K562 (cell line): ENCODE measurements at regions not wholly inside any gene's neighbourhood (a gene's known extent, or its start where the extent isn't known, plus 50 kb on each side); places are given as distances from the start of the nearest gene placed in this dataset.
A peak's percentile ranks its signal among the peaks of the same experiment; 100 is the strongest.

Source experiments
- ATAC-seq: fragments of 200-7000 bp; cut with Tn5 transposase; 3 replicates; pipeline ENCODE4 v1.9.1; 2020; ENCODE audit warnings: moderate library complexity
- BruUV-seq: library from RNA; stranded (reverse); fragments of 400-500 nt; replicated peaks from 2 replicates; lab custom pipeline; 2021; lab: Mats Ljungman, UMichigan
- CTCF ChIA-PET: fragments of 300-600 bp; formaldehyde crosslinking; extraction: SDS; loops from one replicate; lab custom pipeline; 2021; ENCODE audit warnings: low intra/inter-chr PET ratio; lab: Yijun Ruan, JAX
- POLR2A ChIA-PET: fragments of 300-600, 350-650 bp; sonication (Branson Sonifier 250); formaldehyde crosslinking; extraction: SDS; loops from one replicate; lab custom pipeline; 2021; ENCODE audit warnings: antibody characterized with exemption, inconsistent platforms; lab: Yijun Ruan, JAX
- DNase-seq, 4 experiments: peaks; one replicate each; pipeline versions ENCODE4 v3.0.0 to v3.0.0-alpha.2; 2011 to 2018; ENCODE audit warnings: low spot score in 3 of 4, mixed read lengths in 3 of 4; ENCODE audit errors: extremely low read depth in 1 of 4
- FAIRE-seq: peaks from 2 replicates; lab custom pipeline; 2011; peaks lifted over from hg19 to GRCh38; lab: Jason Lieb, UNC
- H2AFZ ChIP-seq: 2 replicates; pipeline ENCODE4 v1.6.0; 2011; ENCODE audit warnings: low read depth, low read length, control low read depth, inconsistent platforms
- H3K27ac ChIP-seq: fragments of 200-600 bp; 3 replicates; pipeline ENCODE4 v1.8.0; 2011; ENCODE audit warnings: low read depth, mild to moderate bottlenecking, control low read depth, inconsistent platforms, low read length, moderate library complexity, mixed read lengths; ENCODE audit errors: extremely low read depth
- H3K27me3 ChIP-seq, 2 experiments: fragments of 300-600 bp in 1 of 2; 2 replicates in 1 of 2; 3 replicates in 1 of 2; pipeline versions ENCODE4 v1.6.0 to v1.8.0; 2011; ENCODE audit warnings: inconsistent platforms in 2 of 2, low read length in 2 of 2, mild to moderate bottlenecking in 1 of 2, mixed read lengths in 1 of 2, moderate library complexity in 1 of 2; ENCODE audit not compliant: control insufficient read depth in 2 of 2, insufficient read depth in 2 of 2
- H3K36me3 ChIP-seq: fragments of 300-600 bp; 3 replicates; pipeline ENCODE4 v1.8.0; 2011; ENCODE audit warnings: mild to moderate bottlenecking, low read length, inconsistent platforms; ENCODE audit not compliant: control insufficient read depth, insufficient read depth
- H3K4me1 ChIP-seq, 2 experiments: fragments of 200-600 bp in 1 of 2; replicated peaks in 1 of 2; 2 replicates in 1 of 2; 3 replicates in 1 of 2; pipeline versions ENCODE4 v1.5.1 to v1.8.0; 2011; ENCODE audit warnings: inconsistent platforms in 2 of 2, low read length in 2 of 2, mild to moderate bottlenecking in 1 of 2, mixed read lengths in 1 of 2, moderate library complexity in 1 of 2; ENCODE audit not compliant: control insufficient read depth in 2 of 2, insufficient read depth in 2 of 2
- H3K4me2 ChIP-seq: 2 replicates; pipeline ENCODE4 v1.6.1; 2011; ENCODE audit warnings: low read length, control low read depth, inconsistent platforms, mixed read lengths; ENCODE audit not compliant: insufficient read depth
- H3K4me3 ChIP-seq: fragments of 200-600 bp; sonication (generic), shearing (Covaris generic); 2 replicates; pipeline ENCODE4 v1.5.1; 2016; ENCODE audit warnings: control low read depth, inconsistent platforms
- H3K79me2 ChIP-seq: fragments of 200-600 bp; 3 replicates; pipeline ENCODE4 v1.8.0; 2011; ENCODE audit warnings: low read length, inconsistent platforms; ENCODE audit not compliant: control insufficient read depth, insufficient read depth
- H3K9ac ChIP-seq, 2 experiments: 2 replicates each; pipeline versions ENCODE4 v1.6.0 to v1.6.1; 2011; ENCODE audit warnings: low read depth in 2 of 2, low read length in 2 of 2, control low read depth in 1 of 2, inconsistent platforms in 1 of 2, mild to moderate bottlenecking in 1 of 2, mixed read lengths in 1 of 2; ENCODE audit not compliant: insufficient read depth in 1 of 2
- H3K9me1 ChIP-seq: one replicate; pipeline ENCODE4 v1.6.0; 2011; ENCODE audit warnings: inconsistent platforms, mild to moderate bottlenecking, low read length, moderate library complexity; ENCODE audit not compliant: control insufficient read depth, insufficient read depth
- H3K9me3 ChIP-seq: replicated peaks from 2 replicates; pipeline ENCODE4 v1.5.1; 2011; ENCODE audit warnings: low read depth, low read length, inconsistent platforms; ENCODE audit not compliant: control insufficient read depth, insufficient read depth
- H4K20me1 ChIP-seq: replicated peaks from 2 replicates; pipeline ENCODE4 v1.6.1; 2011; ENCODE audit warnings: low read length, inconsistent platforms, mixed read lengths; ENCODE audit not compliant: control insufficient read depth, insufficient read depth
- ATF1 ChIP-seq, 2 experiments: fragments of 450-650 bp in 1 of 2; IDR thresholded peaks; 2 replicates each; pipeline ENCODE4 v1.6.1; 2016; ENCODE audit warnings: missing compliant biosample characterization in 1 of 2, missing genetic modification characterization in 1 of 2
- ESRRA ChIP-seq: fragments of 450-650 bp; IDR thresholded peaks from 2 replicates; pipeline ENCODE4 v1.6.1; 2014; ENCODE audit warnings: low read depth, mild to moderate bottlenecking, moderate library complexity, borderline replicate concordance
- GABPA ChIP-seq: fragments of 200-800 bp; sonication (Bioruptor generic); conservative IDR thresholded peaks from 2 replicates; pipeline ENCODE4 v1.6.1; 2016; ENCODE audit warnings: low read depth, missing genetic modification characterization, missing compliant biosample characterization
- GTF2A2 ChIP-seq: IDR thresholded peaks from 2 replicates; pipeline ENCODE4 v1.6.1; 2016; ENCODE audit warnings: mild to moderate bottlenecking, missing genetic modification characterization, missing compliant biosample characterization
- OTX1 ChIP-seq: fragments of 450-650 bp; formaldehyde crosslinking; IDR thresholded peaks from 2 replicates; pipeline ENCODE4 v1.4.0; 2022; ENCODE audit warnings: mild to moderate bottlenecking
- SMARCA4 ChIP-seq: fragments of 450-650 bp; IDR thresholded peaks from 2 replicates; pipeline ENCODE4 v1.6.1; 2016
- SRF ChIP-seq, 2 experiments: fragments of 250-450, 450-650 bp in 1 of 2; sonication (Bioruptor Pico) in 1 of 2; sonication (generic) in 1 of 2; formaldehyde crosslinking; IDR thresholded peaks; 2 replicates each; pipeline versions ENCODE4 v1.5.0 to v1.5.1; 2020 to 2022; ENCODE audit warnings: mild to moderate bottlenecking in 1 of 2, missing genetic modification reagents in 1 of 2
- TAF7 ChIP-seq: fragments of 450-650 bp; IDR thresholded peaks from 2 replicates; pipeline ENCODE4 v1.6.1; 2016; ENCODE audit warnings: missing genetic modification characterization, missing compliant biosample characterization
- TBL1XR1 ChIP-seq, 2 experiments: IDR thresholded peaks; 2 replicates each; pipeline ENCODE4 v1.6.1; 2012; ENCODE audit warnings: improper control_type of control experiment in 2 of 2, low read length in 2 of 2, mild to moderate bottlenecking in 1 of 2
- TCFL5 ChIP-seq: fragments of 250-450 bp; sonication (Bioruptor Pico); conservative IDR thresholded peaks from 2 replicates; pipeline ENCODE4 v1.6.1; 2021; ENCODE audit warnings: mild to moderate bottlenecking, moderate library complexity, matching md5 sums
- ZFP30 ChIP-seq: fragments of 250-450 bp; sonication (Bioruptor Pico); IDR thresholded peaks from 2 replicates; pipeline ENCODE4 v1.8.0; 2022; ENCODE audit warnings: moderate library complexity, mild to moderate bottlenecking, inconsistent platforms, borderline replicate concordance
- ZNF584 ChIP-seq: fragments of 200-800 bp; sonication (Bioruptor generic); IDR thresholded peaks from 2 replicates; pipeline ENCODE4 v1.6.1; 2016; ENCODE audit warnings: low read depth, mild to moderate bottlenecking, missing genetic modification characterization, missing compliant biosample characterization
- WGBS: fragments of 100-300 bp; shearing (Covaris generic); methylation state at CpG from one replicate; pipeline ENCODE4 v1.1.6; 2016; ENCODE audit warnings: low coverage, mixed read lengths; ENCODE audit not compliant: insufficient coverage; ENCODE audit errors: missing lambda C conversion rate; 5-methylcytosine and 5-hydroxymethylcytosine counted together
- in situ Hi-C: fragments of 300-500 bp; cut with MboI; formaldehyde crosslinking; loops from 4 replicates; pipeline ENCODE4 v1.15.0; 2018; ENCODE audit warnings: inconsistent platforms, mixed read lengths
- intact Hi-C: fragments of 100-400 bp; cut with micrococcal nuclease; formaldehyde crosslinking; loops from 2 replicates; pipeline ENCODE4 v1.14.2; 2022
- TF ChIP-seq, protein P1 (sequence below): sonication (generic); formaldehyde crosslinking; IDR thresholded peaks from 2 replicates; pipeline ENCODE4 v1.8.1; 2023; ENCODE audit warnings: mild to moderate bottlenecking, missing genetic modification reagents, moderate library complexity
- TF ChIP-seq, protein P2 (sequence below), 3 experiments: IDR thresholded peaks in 2 of 3; conservative IDR thresholded peaks in 1 of 3; 2 replicates each; pipeline ENCODE4 v1.5.1; 2011 to 2012; ENCODE audit warnings: low read length in 3 of 3, mild to moderate bottlenecking in 3 of 3, control low read depth in 2 of 3, improper control_type of control experiment in 1 of 3, inconsistent platforms in 1 of 3, low read depth in 1 of 3, mixed read lengths in 1 of 3, moderate library complexity in 1 of 3; ENCODE audit not compliant: insufficient read depth in 2 of 3
- TF ChIP-seq, protein P3 (sequence below): IDR thresholded peaks from 2 replicates; pipeline ENCODE4 v1.6.1; 2011; ENCODE audit not compliant: insufficient read length; ENCODE audit errors: extremely low read depth
- TF ChIP-seq, protein P4 (sequence below), 2 experiments: fragments of 250-450 bp in 1 of 2; fragments of 450-650 bp in 1 of 2; sonication (Bioruptor Pico) in 1 of 2; IDR thresholded peaks; 2 replicates each; pipeline versions ENCODE4 v1.6.1 to v1.8.0; 2016 to 2021; ENCODE audit warnings: mild to moderate bottlenecking in 2 of 2, moderate library complexity in 2 of 2, missing compliant biosample characterization in 1 of 2, missing genetic modification characterization in 1 of 2

DNA sequence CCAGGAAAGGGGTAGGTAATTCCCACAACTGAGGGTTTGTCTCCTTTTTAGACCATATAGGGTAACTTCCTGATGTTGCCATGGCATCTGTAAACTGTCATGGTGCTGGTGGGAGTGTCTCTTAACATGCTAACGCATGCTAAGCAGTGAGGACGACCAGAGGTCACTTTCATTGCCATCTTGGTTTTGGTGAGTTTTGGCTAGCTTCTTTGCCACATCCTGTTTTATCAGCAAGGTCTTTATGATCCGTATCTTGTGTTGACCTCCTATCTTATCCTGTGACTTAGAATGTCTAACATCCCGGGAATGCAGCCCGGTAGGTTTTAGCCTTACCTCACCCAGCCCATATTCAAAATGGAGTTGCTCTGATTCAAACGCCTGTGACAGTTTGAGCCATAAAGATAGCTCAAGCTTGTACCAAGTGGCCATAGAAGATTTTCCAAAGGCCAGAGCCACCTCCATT is 176.0 kb upstream of the NAMPT start:
- Histone ChIP-seq H3K27me3 (no peaks in the 10 kb centered on the region), H4K20me1 (no peaks in the 10 kb centered on the region), H3K4me2 (no peak overlapping the region), H3K36me3 (no peaks in the 10 kb centered on the region), H3K27ac (no peak overlapping the region), H3K9ac (no peak overlapping the region), H2AFZ (no peak overlapping the region), H3K79me2 (no peaks in the 10 kb centered on the region), H3K9me3 (0 out of 2 replicates have a peak, but pooled peaks cover 2% of the 10 kb centered on the region), H3K4me3 (no peak overlapping the region), H3K4me1 (peaks cover 0 to 11% of the 10 kb centered on the region in 2 experiments; a peak in 2 of 5 replicates), H3K9me1 (no peaks in the 10 kb centered on the region)
- FAIRE-seq (no peak), ATAC-seq (no peak), DNase-seq (no peak)
- no TSS peak for BruUV-seq
- 58% methylated on average over 6 of the region's 6 CpGs for WGBS
- in situ Hi-C loops (loop anchor here (5.0 kb wide), 1 partner anchor 284 kb away; no protein-coding TSS in a partner anchor), intact Hi-C loops (loop anchor here (5.0 kb wide), 1 partner anchor 174 kb away; no protein-coding TSS in a partner anchor)
- POLR2A ChIA-PET, result interaction anchor here (0.6 kb wide), 2 partner anchors 45 to 199 kb away, joined by 3 read pairs; no protein-coding TSS in a partner anchor
- CTCF ChIA-PET, result interaction anchor here (2.5 kb wide), 1 partner anchor 284 kb away, joined by 23 read pairs; no protein-coding TSS in a partner anchor
- TF ChIP-seq, protein P1, sequence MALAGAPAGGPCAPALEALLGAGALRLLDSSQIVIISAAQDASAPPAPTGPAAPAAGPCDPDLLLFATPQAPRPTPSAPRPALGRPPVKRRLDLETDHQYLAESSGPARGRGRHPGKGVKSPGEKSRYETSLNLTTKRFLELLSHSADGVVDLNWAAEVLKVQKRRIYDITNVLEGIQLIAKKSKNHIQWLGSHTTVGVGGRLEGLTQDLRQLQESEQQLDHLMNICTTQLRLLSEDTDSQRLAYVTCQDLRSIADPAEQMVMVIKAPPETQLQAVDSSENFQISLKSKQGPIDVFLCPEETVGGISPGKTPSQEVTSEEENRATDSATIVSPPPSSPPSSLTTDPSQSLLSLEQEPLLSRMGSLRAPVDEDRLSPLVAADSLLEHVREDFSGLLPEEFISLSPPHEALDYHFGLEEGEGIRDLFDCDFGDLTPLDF (CRISPR knock-in tag), result no peak
- no peak for TF ChIP-seq OTX1 (CRISPR knock-in tag)
- peak; percentile 24; the same call in 1 of the 2 replicates for TF ChIP-seq ESRRA
- TF ChIP-seq, protein P2, sequence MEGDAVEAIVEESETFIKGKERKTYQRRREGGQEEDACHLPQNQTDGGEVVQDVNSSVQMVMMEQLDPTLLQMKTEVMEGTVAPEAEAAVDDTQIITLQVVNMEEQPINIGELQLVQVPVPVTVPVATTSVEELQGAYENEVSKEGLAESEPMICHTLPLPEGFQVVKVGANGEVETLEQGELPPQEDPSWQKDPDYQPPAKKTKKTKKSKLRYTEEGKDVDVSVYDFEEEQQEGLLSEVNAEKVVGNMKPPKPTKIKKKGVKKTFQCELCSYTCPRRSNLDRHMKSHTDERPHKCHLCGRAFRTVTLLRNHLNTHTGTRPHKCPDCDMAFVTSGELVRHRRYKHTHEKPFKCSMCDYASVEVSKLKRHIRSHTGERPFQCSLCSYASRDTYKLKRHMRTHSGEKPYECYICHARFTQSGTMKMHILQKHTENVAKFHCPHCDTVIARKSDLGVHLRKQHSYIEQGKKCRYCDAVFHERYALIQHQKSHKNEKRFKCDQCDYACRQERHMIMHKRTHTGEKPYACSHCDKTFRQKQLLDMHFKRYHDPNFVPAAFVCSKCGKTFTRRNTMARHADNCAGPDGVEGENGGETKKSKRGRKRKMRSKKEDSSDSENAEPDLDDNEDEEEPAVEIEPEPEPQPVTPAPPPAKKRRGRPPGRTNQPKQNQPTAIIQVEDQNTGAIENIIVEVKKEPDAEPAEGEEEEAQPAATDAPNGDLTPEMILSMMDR (IDR thresholded peaks at IDR 0.05 in 2 of 3, conservative IDR thresholded peaks at IDR 0.05 in 1 of 3; ENCODE audit: insufficient read depth in 2 of 3, low read depth in 1 of 3, low read length in 3 of 3), result no peak
- no peak for TF ChIP-seq TCFL5 (CRISPR knock-in tag)
- TF ChIP-seq TAF7 (tag), result 0 out of 2 replicates have a peak, but pooled peaks have one; percentile 42
- peak in 1 of 2 experiments; percentile 88; a peak in 2 of 4 replicates for TF ChIP-seq SRF (CRISPR knock-in tag; IDR thresholded peaks at IDR 0.05)
- TF ChIP-seq ATF1 (CRISPR knock-in tag; IDR thresholded peaks at IDR 0.05), result no peak
- no peak for TF ChIP-seq ATF1 (tag; IDR thresholded peaks at IDR 0.05)
- peak; percentile 29; the same call in 1 of the 2 replicates for TF ChIP-seq GABPA
- TF ChIP-seq ZNF584, result peak; percentile 65; the same call in 1 of the 2 replicates
- no peak for TF ChIP-seq SMARCA4
- no peak for TF ChIP-seq TBL1XR1 (IDR thresholded peaks at IDR 0.05; ENCODE audit: low read length in 2 of 2)
- TF ChIP-seq, protein P3, sequence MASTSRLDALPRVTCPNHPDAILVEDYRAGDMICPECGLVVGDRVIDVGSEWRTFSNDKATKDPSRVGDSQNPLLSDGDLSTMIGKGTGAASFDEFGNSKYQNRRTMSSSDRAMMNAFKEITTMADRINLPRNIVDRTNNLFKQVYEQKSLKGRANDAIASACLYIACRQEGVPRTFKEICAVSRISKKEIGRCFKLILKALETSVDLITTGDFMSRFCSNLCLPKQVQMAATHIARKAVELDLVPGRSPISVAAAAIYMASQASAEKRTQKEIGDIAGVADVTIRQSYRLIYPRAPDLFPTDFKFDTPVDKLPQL, result no peak
- TF ChIP-seq, protein P4, sequence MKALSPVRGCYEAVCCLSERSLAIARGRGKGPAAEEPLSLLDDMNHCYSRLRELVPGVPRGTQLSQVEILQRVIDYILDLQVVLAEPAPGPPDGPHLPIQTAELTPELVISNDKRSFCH (CRISPR knock-in tag; IDR thresholded peaks at IDR 0.05), result no peak
- TF ChIP-seq, protein P4 (tag; IDR thresholded peaks at IDR 0.05), result 0 out of 2 replicates have a peak, but pooled peaks have one; percentile 31
- peak; percentile 61 for TF ChIP-seq GTF2A2
- no peak for TF ChIP-seq ZFP30 (CRISPR knock-in tag)
